HFFc6 (cell line): ENCODE measurements at regions not wholly inside any gene's neighbourhood (a gene's known extent, or its start where the extent isn't known, plus 50 kb on each side); places are given as distances from the start of the nearest gene placed in this dataset.

Source experiments
- DNase-seq: peaks from one replicate; pipeline ENCODE4 v3.0.0-alpha.2; 2018
- H3K27ac Mint-ChIP-seq: 2 replicates; pipeline ENCODE4 v1.8.0; 2020; ENCODE audit warnings: mild to moderate bottlenecking, mixed read lengths
- H3K27me3 Mint-ChIP-seq: 2 replicates; pipeline ENCODE4 v1.8.0; 2021; ENCODE audit warnings: mild to moderate bottlenecking, moderate library complexity, mixed read lengths; ENCODE audit not compliant: insufficient read depth
- H3K36me3 Mint-ChIP-seq: 2 replicates; pipeline ENCODE4 v1.8.0; 2021; ENCODE audit warnings: low read depth, mixed read lengths
- H3K4me1 Mint-ChIP-seq: 2 replicates; pipeline ENCODE4 v1.8.0; 2020; ENCODE audit warnings: low read depth, mixed read lengths
- H3K4me3 Mint-ChIP-seq: 2 replicates; pipeline ENCODE4 v1.8.0; 2020; ENCODE audit warnings: mild to moderate bottlenecking, moderate library complexity, mixed read lengths
- H3K9me3 Mint-ChIP-seq: 2 replicates; pipeline ENCODE4 v1.8.0; 2020; ENCODE audit warnings: mild to moderate bottlenecking, mixed read lengths
- TF ChIP-seq, protein P1 (sequence below): fragments of 200-600 bp; sonication (generic); IDR thresholded peaks from 2 replicates; pipeline ENCODE4 v1.5.0; 2021; ENCODE audit warnings: antibody characterized with exemption, mild to moderate bottlenecking

DNA sequence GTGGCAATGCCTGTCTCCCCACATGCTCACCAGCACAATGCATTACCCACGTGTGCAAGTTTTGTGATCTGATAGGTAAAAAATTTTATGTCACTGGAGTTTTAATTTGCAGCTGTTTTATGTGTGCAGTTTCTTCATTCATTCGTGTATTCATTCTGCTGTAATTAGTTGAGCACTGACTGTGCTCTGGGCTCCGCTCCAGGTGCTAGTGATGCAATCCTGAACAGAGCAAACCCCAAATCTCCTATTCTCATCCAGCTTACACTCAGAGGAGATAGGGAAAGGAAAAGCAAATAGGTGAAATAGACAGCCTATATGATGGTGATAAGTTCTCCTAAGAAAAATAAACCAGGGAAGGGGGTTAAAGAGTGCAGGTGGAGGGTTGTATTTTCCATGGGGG lies 148.4 kb downstream of the TENT4A start:
- Mint-ChIP-seq H3K4me1 (no peaks in the 10 kb centered on the region), H3K4me3 (no peak overlapping the region), H3K27ac (no peak overlapping the region), H3K36me3 (no peaks in the 10 kb centered on the region), H3K27me3 (peaks cover 4% of the 10 kb centered on the region), H3K9me3 (peaks cover 18% of the 10 kb centered on the region; the same call in 1 of the 2 replicates)
- TF ChIP-seq, protein P1, sequence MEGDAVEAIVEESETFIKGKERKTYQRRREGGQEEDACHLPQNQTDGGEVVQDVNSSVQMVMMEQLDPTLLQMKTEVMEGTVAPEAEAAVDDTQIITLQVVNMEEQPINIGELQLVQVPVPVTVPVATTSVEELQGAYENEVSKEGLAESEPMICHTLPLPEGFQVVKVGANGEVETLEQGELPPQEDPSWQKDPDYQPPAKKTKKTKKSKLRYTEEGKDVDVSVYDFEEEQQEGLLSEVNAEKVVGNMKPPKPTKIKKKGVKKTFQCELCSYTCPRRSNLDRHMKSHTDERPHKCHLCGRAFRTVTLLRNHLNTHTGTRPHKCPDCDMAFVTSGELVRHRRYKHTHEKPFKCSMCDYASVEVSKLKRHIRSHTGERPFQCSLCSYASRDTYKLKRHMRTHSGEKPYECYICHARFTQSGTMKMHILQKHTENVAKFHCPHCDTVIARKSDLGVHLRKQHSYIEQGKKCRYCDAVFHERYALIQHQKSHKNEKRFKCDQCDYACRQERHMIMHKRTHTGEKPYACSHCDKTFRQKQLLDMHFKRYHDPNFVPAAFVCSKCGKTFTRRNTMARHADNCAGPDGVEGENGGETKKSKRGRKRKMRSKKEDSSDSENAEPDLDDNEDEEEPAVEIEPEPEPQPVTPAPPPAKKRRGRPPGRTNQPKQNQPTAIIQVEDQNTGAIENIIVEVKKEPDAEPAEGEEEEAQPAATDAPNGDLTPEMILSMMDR = no peak
- DNase-seq = no peak

DNA sequence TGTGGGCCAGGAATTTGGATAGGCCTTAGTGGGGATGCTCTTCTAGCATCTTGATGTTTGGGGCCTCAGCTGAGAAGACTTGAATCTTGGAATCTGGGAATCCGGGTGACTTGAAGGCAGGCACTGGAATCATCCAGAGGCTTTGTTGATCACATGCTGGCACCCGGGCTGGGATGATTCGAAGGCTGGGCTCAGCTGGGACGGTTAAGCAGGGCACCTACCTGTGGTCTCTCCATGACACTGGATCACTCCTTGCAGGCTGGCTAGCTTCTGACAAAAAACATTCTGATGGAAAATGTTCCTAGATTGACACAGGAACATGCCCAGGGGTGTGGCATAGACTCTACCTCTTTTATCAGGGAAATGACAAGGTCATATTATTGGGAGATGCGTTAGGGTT lies 149.1 kb downstream of the TENT4A start:
- DNase-seq = no peak
- Mint-ChIP-seq H3K9me3 (peaks cover 18% of the 10 kb centered on the region; the same call in 1 of the 2 replicates), H3K27ac (no peak overlapping the region), H3K4me3 (no peak overlapping the region), H3K36me3 (no peaks in the 10 kb centered on the region), H3K27me3 (peaks cover 4% of the 10 kb centered on the region), H3K4me1 (no peaks in the 10 kb centered on the region)
- TF ChIP-seq, protein P1 = no peak

DNA sequence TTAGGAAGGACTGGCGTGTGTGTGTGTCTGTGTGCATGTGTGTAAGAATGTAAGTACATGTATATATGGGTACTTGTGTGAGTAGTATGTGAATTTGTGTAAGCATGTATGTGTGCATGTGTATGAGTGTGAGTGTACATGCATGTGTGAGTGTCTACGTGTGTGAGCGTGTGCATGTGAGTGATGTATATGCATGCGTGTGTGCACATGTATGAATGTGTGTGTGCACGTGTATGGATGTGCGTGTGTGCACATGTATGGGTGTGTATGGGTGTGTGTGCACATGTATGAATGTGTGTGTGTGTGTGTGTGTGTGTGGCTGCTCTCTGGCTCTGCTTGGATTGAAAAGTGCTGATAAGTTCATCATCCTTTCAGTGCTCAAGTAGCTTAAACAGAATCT lies 154.5 kb downstream of the TENT4A start:
- peaks cover 7% of the 10 kb centered on the region for H3K9me3 Mint-ChIP-seq
- no peaks in the 10 kb centered on the region for H3K36me3 Mint-ChIP-seq
- H3K4me1 Mint-ChIP-seq = no peaks in the 10 kb centered on the region
- TF ChIP-seq, protein P1 = no peak
- H3K4me3 Mint-ChIP-seq = no peak overlapping the region
- H3K27ac Mint-ChIP-seq = no peak overlapping the region
- no peak for DNase-seq
- no peaks in the 10 kb centered on the region; the same call in 1 of the 2 replicates for H3K27me3 Mint-ChIP-seq

DNA sequence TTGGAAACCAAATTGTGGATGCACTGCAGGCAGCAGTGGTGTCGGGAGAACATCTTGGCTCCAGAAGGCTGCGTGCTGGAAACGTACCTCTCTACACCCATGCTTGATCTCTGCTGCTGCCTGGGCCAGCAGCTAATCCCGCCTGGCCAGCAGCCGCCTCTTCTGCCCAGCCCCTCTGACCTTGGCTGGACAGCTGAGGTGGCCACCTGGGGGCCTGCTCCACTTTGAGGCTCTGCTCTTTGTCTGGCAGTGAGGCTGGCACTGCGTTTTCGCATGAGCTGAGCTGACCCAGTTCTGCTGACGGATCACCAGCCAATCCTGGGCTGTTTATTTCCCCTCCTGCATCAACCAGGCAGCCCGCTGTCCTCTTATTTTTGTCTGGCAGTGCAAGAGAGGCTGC lies 154.9 kb downstream of the TENT4A start:
- TF ChIP-seq, protein P1 = no peak
- no peak for DNase-seq
- no peaks in the 10 kb centered on the region for H3K4me1 Mint-ChIP-seq

DNA sequence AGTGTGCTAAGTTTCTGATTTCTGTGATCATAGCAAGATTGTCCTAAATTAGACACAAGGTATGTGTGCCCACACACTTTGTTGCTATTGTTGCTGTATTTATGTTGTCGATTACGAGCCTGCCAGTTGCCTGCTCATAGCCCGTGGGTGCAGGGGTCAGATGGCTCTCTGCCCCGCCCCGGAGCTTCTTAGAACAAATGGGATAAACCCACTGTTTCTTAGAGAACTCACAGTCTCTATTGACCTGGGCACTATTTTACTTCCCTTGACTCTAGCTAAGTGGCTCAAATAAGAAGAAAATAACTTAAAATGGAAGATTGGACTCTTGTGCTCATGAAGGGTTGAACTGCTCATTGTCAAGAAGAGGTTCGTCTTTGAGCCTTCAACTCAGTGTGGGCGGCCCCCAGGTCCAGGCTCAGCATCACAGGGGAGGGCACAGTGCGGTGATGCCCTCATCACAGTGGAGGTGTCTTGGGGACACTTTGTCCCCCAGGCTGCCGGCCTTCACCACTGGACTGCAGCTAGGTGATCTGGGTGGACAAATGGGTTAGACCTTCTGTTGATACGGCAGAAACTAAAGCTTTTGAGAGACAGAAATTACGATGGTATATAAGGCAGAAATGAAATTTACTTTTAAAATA lies 155.5 kb downstream of the TENT4A start:
- no peak for DNase-seq
- Mint-ChIP-seq H3K36me3 (no peaks in the 10 kb centered on the region), H3K27me3 (no peaks in the 10 kb centered on the region; the same call in 1 of the 2 replicates), H3K4me3 (no peak overlapping the region), H3K4me1 (no peaks in the 10 kb centered on the region), H3K9me3 (peaks cover 7% of the 10 kb centered on the region), H3K27ac (no peak overlapping the region)
- TF ChIP-seq, protein P1 = no peak

More for the DNA sequence above, 154.9 kb downstream of the TENT4A start:
- Mint-ChIP-seq H3K9me3 (peaks cover 7% of the 10 kb centered on the region), H3K36me3 (no peaks in the 10 kb centered on the region), H3K27ac (no peak overlapping the region), H3K27me3 (no peaks in the 10 kb centered on the region; the same call in 1 of the 2 replicates), H3K4me3 (no peak overlapping the region)
